ENCODE measurements at regions not wholly inside any gene's neighbourhood (a gene's known extent, or its start where the extent isn't known, plus 50 kb on each side); places are given as distances from the start of the nearest gene placed in this dataset.

GRCh38 chr4:149886786-149887490 is 71.3 kb upstream of the IQCM start:
- Mint-ChIP-seq H3K27ac (no peak overlapping the region), H3K27me3 (no peaks in the 10 kb centered on the region)
- no peaks in the 10 kb centered on the region for H3K36me3 ChIP-seq (ENCODE audit: control insufficient read depth in 2 of 2, extremely low read depth in 1 of 2, insufficient read depth in 1 of 2, low read length in 1 of 2)

GRCh38 chr4:149889991-149890390 is 74.3 kb upstream of the IQCM start:
- Mint-ChIP-seq H3K36me3 (no peaks in the 10 kb centered on the region), H3K9me3 (no peaks in the 10 kb centered on the region), H3K27me3 (no peaks in the 10 kb centered on the region), H3K27ac (no peak overlapping the region), H3K4me3 (no peak overlapping the region), H3K4me1 (no peaks in the 10 kb centered on the region)
- no peak overlapping the region for H3K4me3 ChIP-seq (ENCODE audit: control insufficient read depth in 1 of 2, extremely low read depth in 1 of 2, low read length in 1 of 2)
- CTCF ChIA-PET: no interaction called here
- DNase-seq (no peak), ATAC-seq (replicated peaks in 1 of 4) (no peak)
- POLR2A ChIA-PET: no interaction called here
- H3K36me3 ChIP-seq (ENCODE audit: control insufficient read depth in 2 of 2, extremely low read depth in 1 of 2, insufficient read depth in 1 of 2, low read length in 1 of 2): no peaks in the 10 kb centered on the region
- no CpG with 5 or more reads among the region's 3 CpGs for WGBS (ENCODE audit: insufficient coverage)
- H3K27me3 ChIP-seq (replicated peaks in 1 of 2; ENCODE audit: control insufficient read depth in 2 of 2, extremely low read depth in 1 of 2, insufficient read depth in 2 of 2, low read length in 1 of 2): no peaks in the 10 kb centered on the region
- no peaks in the 10 kb centered on the region for H3K4me1 ChIP-seq (ENCODE audit: control insufficient read depth in 1 of 2, extremely low read depth in 1 of 2, insufficient read depth in 2 of 2, low read length in 2 of 2)
- no peaks in the 10 kb centered on the region for H3K9me3 ChIP-seq
- H3K27ac ChIP-seq (ENCODE audit: low read length): no peak overlapping the region

More at GRCh38 chr4:149886786-149887490, 71.3 kb upstream of the IQCM start:
- H3K4me3 ChIP-seq (ENCODE audit: control insufficient read depth in 1 of 2, extremely low read depth in 1 of 2, low read length in 1 of 2): no peak overlapping the region
- H3K36me3 Mint-ChIP-seq: no peaks in the 10 kb centered on the region
- CTCF ChIA-PET: no interaction called here
- 56% methylated on average over 3 of the region's 3 CpGs for WGBS (ENCODE audit: insufficient coverage)
- H3K9me3 ChIP-seq: no peaks in the 10 kb centered on the region
- ATAC-seq (replicated peaks in 1 of 4) (no peak), DNase-seq (no peak)
- H3K9me3 Mint-ChIP-seq: peaks cover 0 to 4% (median 0%) of the 10 kb centered on the region in 3 donors
- no peaks in the 10 kb centered on the region for H3K4me1 ChIP-seq (ENCODE audit: control insufficient read depth in 1 of 2, extremely low read depth in 1 of 2, insufficient read depth in 2 of 2, low read length in 2 of 2)
- no peaks in the 10 kb centered on the region for H3K4me1 Mint-ChIP-seq
- no peak overlapping the region for H3K27ac ChIP-seq (ENCODE audit: low read length)
- H3K27me3 ChIP-seq (replicated peaks in 1 of 2; ENCODE audit: control insufficient read depth in 2 of 2, extremely low read depth in 1 of 2, insufficient read depth in 2 of 2, low read length in 1 of 2): no peaks in the 10 kb centered on the region
- no peak overlapping the region for H3K4me3 Mint-ChIP-seq
- POLR2A ChIA-PET: no interaction called here

GRCh38 chr4:149890531-149890930 is 74.9 kb upstream of the IQCM start:
- H3K4me3 ChIP-seq (ENCODE audit: control insufficient read depth in 1 of 2, extremely low read depth in 1 of 2, low read length in 1 of 2): no peak overlapping the region
- WGBS (ENCODE audit: insufficient coverage): 18% methylated on average over 1 of the region's 1 CpG
- no peaks in the 10 kb centered on the region for H3K27me3 ChIP-seq (replicated peaks in 1 of 2; ENCODE audit: control insufficient read depth in 2 of 2, extremely low read depth in 1 of 2, insufficient read depth in 2 of 2, low read length in 1 of 2)
- Mint-ChIP-seq H3K27me3 (no peaks in the 10 kb centered on the region), H3K4me3 (no peak overlapping the region), H3K27ac (no peak overlapping the region), H3K36me3 (no peaks in the 10 kb centered on the region), H3K9me3 (no peaks in the 10 kb centered on the region), H3K4me1 (no peaks in the 10 kb centered on the region)
- no peaks in the 10 kb centered on the region for H3K4me1 ChIP-seq (ENCODE audit: control insufficient read depth in 1 of 2, extremely low read depth in 1 of 2, insufficient read depth in 2 of 2, low read length in 2 of 2)
- no peaks in the 10 kb centered on the region for H3K36me3 ChIP-seq (ENCODE audit: control insufficient read depth in 2 of 2, extremely low read depth in 1 of 2, insufficient read depth in 1 of 2, low read length in 1 of 2)
- ChIA-PET POLR2A (no interaction called here), CTCF (no interaction called here)
- ATAC-seq (replicated peaks in 1 of 4) (no peak), DNase-seq (no peak)
- H3K9me3 ChIP-seq: no peaks in the 10 kb centered on the region
- no peak overlapping the region for H3K27ac ChIP-seq (ENCODE audit: low read length)

- CTCF ChIA-PET: no interaction called here
Measured at GRCh38 chr4:149891426-149891825, 75.8 kb upstream of the IQCM start.

GRCh38 chr4:149896432-149896831 is 80.8 kb upstream of the IQCM start:
- Mint-ChIP-seq H3K27me3 (peaks cover 0 to 2% of the 10 kb centered on the region in 2 donors), H3K36me3 (no peaks in the 10 kb centered on the region), H3K4me3 (no peak overlapping the region), H3K9me3 (no peaks in the 10 kb centered on the region), H3K4me1 (no peaks in the 10 kb centered on the region), H3K27ac (no peak overlapping the region)
- ChIA-PET CTCF (no interaction called here), POLR2A (no interaction called here)
- DNase-seq (no peak), ATAC-seq (replicated peaks in 1 of 4) (no peak)
- Histone ChIP-seq H3K9me3 (no peaks in the 10 kb centered on the region), H3K4me3 (ENCODE audit: control insufficient read depth in 1 of 2, extremely low read depth in 1 of 2, low read length in 1 of 2) (no peak overlapping the region), H3K4me1 (ENCODE audit: control insufficient read depth in 1 of 2, extremely low read depth in 1 of 2, insufficient read depth in 2 of 2, low read length in 2 of 2) (no peaks in the 10 kb centered on the region), H3K36me3 (ENCODE audit: control insufficient read depth in 2 of 2, extremely low read depth in 1 of 2, insufficient read depth in 1 of 2, low read length in 1 of 2) (no peaks in the 10 kb centered on the region), H3K27ac (ENCODE audit: low read length) (no peak overlapping the region), H3K27me3 (replicated peaks in 1 of 2; ENCODE audit: control insufficient read depth in 2 of 2, extremely low read depth in 1 of 2, insufficient read depth in 2 of 2, low read length in 1 of 2) (no peaks in the 10 kb centered on the region)
- WGBS (ENCODE audit: insufficient coverage): no CpG with 5 or more reads among the region's 1 CpG

More at GRCh38 chr4:149891426-149891825, 75.8 kb upstream of the IQCM start:
- H3K27me3 ChIP-seq (replicated peaks in 1 of 2; ENCODE audit: control insufficient read depth in 2 of 2, extremely low read depth in 1 of 2, insufficient read depth in 2 of 2, low read length in 1 of 2): no peaks in the 10 kb centered on the region
- no peak for DNase-seq
- no peak overlapping the region for H3K27ac ChIP-seq (ENCODE audit: low read length)
- H3K36me3 ChIP-seq (ENCODE audit: control insufficient read depth in 2 of 2, extremely low read depth in 1 of 2, insufficient read depth in 1 of 2, low read length in 1 of 2): no peaks in the 10 kb centered on the region
- ATAC-seq (replicated peaks in 1 of 4): no peak
- H3K4me1 ChIP-seq (ENCODE audit: control insufficient read depth in 1 of 2, extremely low read depth in 1 of 2, insufficient read depth in 2 of 2, low read length in 2 of 2): no peaks in the 10 kb centered on the region
- H3K36me3 Mint-ChIP-seq: no peaks in the 10 kb centered on the region
- H3K9me3 ChIP-seq: no peaks in the 10 kb centered on the region
- no peaks in the 10 kb centered on the region for H3K4me1 Mint-ChIP-seq
- POLR2A ChIA-PET: no interaction called here
- no peak overlapping the region for H3K27ac Mint-ChIP-seq
- no peaks in the 10 kb centered on the region for H3K27me3 Mint-ChIP-seq
- WGBS (ENCODE audit: insufficient coverage): no CpG with 5 or more reads among the region's 1 CpG
- H3K4me3 ChIP-seq (ENCODE audit: control insufficient read depth in 1 of 2, extremely low read depth in 1 of 2, low read length in 1 of 2): no peak overlapping the region
- H3K9me3 Mint-ChIP-seq: no peaks in the 10 kb centered on the region
- no peak overlapping the region for H3K4me3 Mint-ChIP-seq

- H3K27me3 Mint-ChIP-seq: peaks cover 0 to 2% of the 10 kb centered on the region in 2 donors
- ChIA-PET CTCF (no interaction called here), POLR2A (no interaction called here)
- no peaks in the 10 kb centered on the region for H3K4me1 Mint-ChIP-seq
- Histone ChIP-seq H3K27ac (ENCODE audit: low read length) (no peak overlapping the region), H3K4me3 (ENCODE audit: control insufficient read depth in 1 of 2, extremely low read depth in 1 of 2, low read length in 1 of 2) (no peak overlapping the region), H3K4me1 (ENCODE audit: control insufficient read depth in 1 of 2, extremely low read depth in 1 of 2, insufficient read depth in 2 of 2, low read length in 2 of 2) (no peaks in the 10 kb centered on the region), H3K27me3 (replicated peaks in 1 of 2; ENCODE audit: control insufficient read depth in 2 of 2, extremely low read depth in 1 of 2, insufficient read depth in 2 of 2, low read length in 1 of 2) (no peaks in the 10 kb centered on the region), H3K9me3 (no peaks in the 10 kb centered on the region), H3K36me3 (ENCODE audit: control insufficient read depth in 2 of 2, extremely low read depth in 1 of 2, insufficient read depth in 1 of 2, low read length in 1 of 2) (no peaks in the 10 kb centered on the region)
- no peak for ATAC-seq (replicated peaks in 1 of 4)
- no peak for DNase-seq
- H3K36me3 Mint-ChIP-seq: no peaks in the 10 kb centered on the region
- H3K9me3 Mint-ChIP-seq: no peaks in the 10 kb centered on the region
- H3K27ac Mint-ChIP-seq: no peak overlapping the region
- no peak overlapping the region for H3K4me3 Mint-ChIP-seq
Measured at GRCh38 chr4:149897783-149898182, 82.1 kb upstream of the IQCM start.

- Histone ChIP-seq H3K27ac (ENCODE audit: low read length) (no peak overlapping the region), H3K27me3 (replicated peaks in 1 of 2; ENCODE audit: control insufficient read depth in 2 of 2, extremely low read depth in 1 of 2, insufficient read depth in 2 of 2, low read length in 1 of 2) (no peaks in the 10 kb centered on the region), H3K4me3 (ENCODE audit: control insufficient read depth in 1 of 2, extremely low read depth in 1 of 2, low read length in 1 of 2) (no peak overlapping the region), H3K36me3 (ENCODE audit: control insufficient read depth in 2 of 2, extremely low read depth in 1 of 2, insufficient read depth in 1 of 2, low read length in 1 of 2) (no peaks in the 10 kb centered on the region), H3K9me3 (no peaks in the 10 kb centered on the region), H3K4me1 (ENCODE audit: control insufficient read depth in 1 of 2, extremely low read depth in 1 of 2, insufficient read depth in 2 of 2, low read length in 2 of 2) (no peaks in the 10 kb centered on the region)
- Mint-ChIP-seq H3K9me3 (no peaks in the 10 kb centered on the region), H3K4me3 (no peak overlapping the region), H3K27me3 (peaks cover 0 to 5% of the 10 kb centered on the region in 2 donors), H3K4me1 (no peaks in the 10 kb centered on the region), H3K36me3 (no peaks in the 10 kb centered on the region), H3K27ac (no peak overlapping the region)
- DNase-seq (no peak), ATAC-seq (replicated peaks in 1 of 4) (no peak)
- ChIA-PET POLR2A (no interaction called here), CTCF (no interaction called here)
- WGBS (ENCODE audit: insufficient coverage): no CpG with 5 or more reads among the region's 5 CpGs
Measured at GRCh38 chr4:149901128-149901527, 85.5 kb upstream of the IQCM start.

All from T-cell (primary cell).